HL-60 (cell line): ENCODE measurements at regions not wholly inside any gene's neighbourhood (a gene's known extent, or its start where the extent isn't known, plus 50 kb on each side); places are given as distances from the start of the nearest gene placed in this dataset.

Experiments
- CTCF ChIP-seq: IDR thresholded peaks from one replicate; pipeline ENCODE4 v1.5.1; 2011; ENCODE audit warnings: low read length, control low read depth, inconsistent platforms; ENCODE audit not compliant: insufficient read depth
- POLR2AphosphoS5 ChIP-seq: IDR thresholded peaks from 2 replicates; pipeline ENCODE4 v1.6.1; 2012; ENCODE audit warnings: low read depth
- SPI1 ChIP-seq: IDR thresholded peaks from 2 replicates; pipeline ENCODE4 v1.6.1; 2012; ENCODE audit warnings: low read depth, mild to moderate bottlenecking, borderline replicate concordance

DNA sequence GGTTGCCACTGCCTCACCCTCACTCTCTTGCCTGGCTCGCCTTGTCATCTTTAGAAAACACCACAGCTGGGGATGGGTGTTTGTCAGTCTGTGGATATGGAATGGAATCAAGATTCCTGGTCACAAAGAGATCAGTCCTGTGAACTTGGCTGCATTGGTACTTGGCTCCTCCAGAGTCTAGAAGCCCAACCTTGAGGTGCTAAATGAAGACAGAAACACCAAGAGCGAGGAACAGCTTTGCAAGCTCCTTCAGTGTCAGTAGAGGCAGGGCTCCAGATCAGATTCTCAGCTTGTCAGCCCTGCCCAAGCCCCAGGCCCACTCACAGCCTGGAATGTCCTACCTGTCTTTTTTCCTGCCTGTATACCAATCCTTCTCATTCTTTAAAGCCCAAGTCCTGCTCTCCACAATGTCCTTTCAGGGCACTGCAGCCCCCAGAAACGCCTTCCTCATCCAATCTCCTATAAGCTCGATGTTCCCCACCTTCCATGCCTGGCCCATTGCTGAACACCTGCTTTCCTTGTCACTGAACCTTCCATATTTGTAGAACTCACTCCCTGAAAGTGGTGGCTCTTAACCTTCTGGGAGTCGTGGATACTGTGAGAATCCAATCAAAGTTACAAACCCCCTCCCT is 188.9 kb downstream of the BCR start:
- TF ChIP-seq CTCF, result no peak
- TF ChIP-seq SPI1, result no peak
- TF ChIP-seq POLR2AphosphoS5, result no peak
